COLO829 (cell line): ENCODE measurements at regions not wholly inside any gene's neighbourhood (a gene's known extent, or its start where the extent isn't known, plus 50 kb on each side); places are given as distances from the start of the nearest gene placed in this dataset.
"Not testable (repeated sequence)": the region's sequence is repeated elsewhere in the genome, so short reads cannot be mapped to it uniquely, and the experiment has no call there.

Experiments used
- DNase-seq: peaks from one replicate; pipeline ENCODE4 v3.0.0; 2012; ENCODE audit warnings: low spot score

- DNase-seq: peak; percentile 21
These were observed 91.3 kb upstream of the DCLK2 start for GRCh38 chr4:149986917-149987316.

DNA sequence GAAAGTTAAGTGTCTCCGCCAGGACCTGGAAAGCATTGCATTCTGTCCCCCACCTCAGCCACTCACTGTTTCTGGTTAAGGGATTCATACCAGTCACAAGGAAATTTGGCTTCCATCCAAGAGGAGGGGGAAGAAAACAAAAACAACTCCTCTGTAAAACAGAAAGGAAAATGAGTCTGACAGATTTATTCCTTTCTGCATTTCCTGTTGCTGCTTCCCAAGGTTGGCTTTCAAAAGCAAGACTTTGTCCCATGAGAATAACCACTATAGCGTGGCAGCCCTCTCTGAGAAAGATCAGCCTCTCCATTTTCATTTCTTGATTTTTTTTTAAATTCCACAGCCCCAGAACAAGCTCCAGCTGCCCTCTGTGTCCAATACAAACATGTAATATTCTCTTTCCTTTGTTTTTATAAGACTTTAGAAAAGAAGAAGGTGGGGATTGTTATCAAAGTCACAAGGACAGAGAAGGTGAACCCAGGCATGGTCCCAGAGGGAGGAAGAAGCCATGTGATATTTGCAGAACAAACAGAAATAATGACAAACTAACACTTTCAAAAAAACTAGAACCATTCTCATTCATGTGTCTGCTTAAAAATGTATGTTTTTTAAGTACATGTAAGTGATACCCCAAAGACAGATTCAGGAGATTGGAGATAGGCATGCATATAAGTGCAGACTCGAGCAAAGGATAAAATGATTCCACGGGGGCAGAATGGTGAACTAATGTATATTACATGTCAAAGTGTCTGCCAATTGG, 90.7 kb upstream of the DCLK2 start:
- peak; percentile 48 for DNase-seq

GRCh38 chr4:149988087-149988410, 90.2 kb upstream of the DCLK2 start:
- DNase-seq: no peak

DNA sequence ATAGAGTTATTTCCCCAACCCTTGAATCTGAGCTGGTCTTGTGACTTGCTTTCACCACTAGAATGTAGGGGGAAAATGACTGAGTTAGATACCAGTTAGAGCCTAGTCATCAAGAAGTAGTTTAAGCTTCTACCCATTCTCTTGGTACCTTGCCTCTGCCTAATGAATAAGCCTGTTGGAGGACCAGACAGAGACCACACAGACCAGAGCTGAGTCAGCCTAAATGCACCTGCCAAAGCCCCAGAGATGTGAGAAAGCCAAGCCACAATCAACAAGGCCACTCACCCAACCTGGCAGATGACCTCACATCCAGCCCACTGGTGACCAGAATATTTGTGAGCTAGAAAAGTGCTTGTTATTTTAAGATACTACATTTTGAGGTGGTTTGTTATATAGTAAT, 85.2 kb upstream of the DCLK2 start:
- DNase-seq: no peak

GRCh38 chr4:149995134-149995756, 83.0 kb upstream of the DCLK2 start:
- DNase-seq: no peak

DNA sequence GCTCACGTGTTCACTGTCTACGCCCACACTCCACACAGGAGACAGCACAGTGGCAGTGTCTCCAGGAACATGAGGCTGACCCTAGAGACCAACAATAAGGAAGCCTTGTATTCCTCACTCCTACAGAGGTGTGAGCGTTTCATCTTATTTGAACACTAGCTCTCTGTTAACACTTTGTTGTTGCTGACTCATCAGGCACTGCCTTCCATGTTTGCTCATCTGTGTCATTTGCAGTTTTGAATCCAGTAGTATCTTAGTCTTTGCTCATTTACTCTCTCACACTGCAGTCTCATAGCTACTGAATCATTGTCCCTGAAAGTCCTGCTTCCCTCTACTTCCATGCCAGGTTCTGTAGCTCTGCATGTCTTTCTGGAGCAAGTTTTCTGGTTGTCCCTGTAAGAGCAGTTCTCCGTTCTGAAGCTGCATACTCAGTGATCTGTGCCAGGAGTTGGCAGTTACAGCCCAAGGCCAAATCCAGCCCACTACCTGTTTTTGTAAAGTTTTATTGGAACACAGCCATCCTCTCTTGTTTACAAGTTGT, 80.3 kb upstream of the DCLK2 start:
- peak; percentile 100 for DNase-seq

DNA sequence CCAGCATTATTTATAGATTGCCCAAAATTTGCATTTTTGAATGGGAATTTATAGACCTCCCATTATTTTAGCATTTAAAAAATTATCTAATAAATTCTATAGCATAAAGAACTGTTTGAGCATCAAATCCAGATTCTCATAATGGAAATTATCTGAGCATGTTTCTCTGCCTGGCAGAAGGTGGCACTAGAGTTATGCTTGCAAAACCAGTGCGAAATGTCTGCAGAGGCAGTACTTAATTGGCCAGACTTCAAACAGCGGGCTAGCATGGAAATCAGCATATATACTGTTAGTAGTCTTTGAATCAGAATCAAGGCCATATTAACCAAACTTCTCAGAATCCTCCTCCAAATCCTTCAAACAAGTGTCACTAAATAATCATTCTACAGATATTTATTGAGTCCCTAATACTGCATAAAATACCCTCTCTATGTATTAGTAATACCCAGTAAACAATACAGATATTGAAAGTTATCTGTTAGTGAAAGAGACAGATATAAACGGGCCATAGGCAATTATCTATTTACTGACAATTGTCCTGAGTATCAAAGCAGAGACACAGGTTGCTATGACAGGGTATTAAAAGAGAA, 78.7 kb upstream of the DCLK2 start:
- peak; percentile 89 for DNase-seq

DNA sequence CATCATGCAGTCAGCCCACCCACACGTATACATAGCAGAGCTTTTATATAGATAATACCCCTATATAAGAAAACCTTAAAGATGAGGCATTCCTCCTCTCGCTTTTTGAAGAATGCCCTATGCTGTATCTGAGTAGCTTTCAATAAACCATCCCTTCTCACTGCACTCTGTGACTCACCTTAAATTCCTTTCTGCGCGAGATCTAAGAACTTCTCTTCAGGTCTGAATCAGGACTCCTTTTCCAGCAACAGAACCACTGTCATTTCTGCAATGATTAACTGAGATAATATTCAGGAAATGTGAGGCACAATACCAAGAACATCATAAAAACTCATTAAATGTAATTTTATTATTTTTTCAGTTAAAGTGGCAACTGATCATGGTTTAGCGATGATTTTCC, 76.4 kb upstream of the DCLK2 start:
- no peak for DNase-seq

- DNase-seq: no peak
These were observed 75.7 kb upstream of the DCLK2 start for GRCh38 chr4:150002561-150002960.

DNA sequence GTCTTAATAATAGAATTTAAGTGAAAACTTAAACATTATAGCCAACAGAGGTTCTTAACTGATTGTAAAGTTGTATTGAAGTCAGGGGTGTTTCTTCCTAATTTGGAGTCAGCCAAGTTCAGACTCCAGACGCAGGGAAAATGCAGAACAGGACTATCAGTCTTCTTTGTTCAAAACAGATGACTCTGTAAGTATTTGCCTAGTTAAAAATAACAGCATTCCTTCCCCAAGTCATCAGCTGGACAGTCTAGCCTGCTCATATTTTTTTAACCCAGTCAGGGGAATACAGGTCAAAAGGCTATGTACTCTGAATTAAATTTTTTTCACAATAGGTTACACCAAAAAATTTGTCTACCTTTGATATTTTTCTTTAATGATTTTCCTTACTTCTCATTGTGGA, 73.8 kb upstream of the DCLK2 start:
- DNase-seq: peak; percentile 46

DNA sequence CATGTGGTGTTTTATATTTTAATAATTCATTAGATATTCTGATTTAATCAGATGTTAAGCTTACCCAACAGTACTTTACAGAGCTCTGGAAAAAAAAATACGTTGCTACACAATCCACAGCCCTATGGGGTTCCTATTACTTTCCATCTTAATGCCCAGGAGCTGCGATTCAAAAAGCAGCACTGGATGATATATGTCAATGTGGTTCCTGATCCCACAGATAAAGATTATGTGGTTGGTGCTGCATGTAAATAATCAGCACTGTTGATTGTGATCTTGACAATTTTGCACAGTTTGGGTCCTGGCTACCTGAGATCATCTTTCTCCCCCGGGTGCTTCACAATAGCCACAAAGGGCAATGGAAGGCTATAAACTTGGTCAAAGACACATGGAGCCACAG, 72.7 kb upstream of the DCLK2 start:
- no peak for DNase-seq

DNA sequence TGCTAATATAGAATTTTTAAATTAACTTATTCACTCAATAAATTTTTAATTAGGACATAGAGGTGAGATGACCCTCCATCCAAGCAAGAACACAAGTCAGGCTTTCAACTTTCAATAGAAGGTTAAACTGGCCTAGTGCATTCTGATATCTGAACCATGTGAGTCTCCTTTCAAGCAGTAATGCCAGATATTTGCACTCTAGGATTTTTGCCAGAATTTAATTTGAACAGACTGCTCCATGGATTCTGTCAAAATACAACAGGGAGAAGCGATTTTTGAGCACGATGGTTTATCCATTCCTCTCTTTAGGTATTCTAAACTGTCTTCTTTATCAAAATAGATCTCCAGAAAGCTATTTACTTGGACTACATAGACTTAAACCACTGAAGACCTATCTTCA, 72.0 kb upstream of the DCLK2 start:
- no peak for DNase-seq

- no peak for DNase-seq
These were observed 70.7 kb upstream of the DCLK2 start for GRCh38 chr4:150007512-150007911.

DNA sequence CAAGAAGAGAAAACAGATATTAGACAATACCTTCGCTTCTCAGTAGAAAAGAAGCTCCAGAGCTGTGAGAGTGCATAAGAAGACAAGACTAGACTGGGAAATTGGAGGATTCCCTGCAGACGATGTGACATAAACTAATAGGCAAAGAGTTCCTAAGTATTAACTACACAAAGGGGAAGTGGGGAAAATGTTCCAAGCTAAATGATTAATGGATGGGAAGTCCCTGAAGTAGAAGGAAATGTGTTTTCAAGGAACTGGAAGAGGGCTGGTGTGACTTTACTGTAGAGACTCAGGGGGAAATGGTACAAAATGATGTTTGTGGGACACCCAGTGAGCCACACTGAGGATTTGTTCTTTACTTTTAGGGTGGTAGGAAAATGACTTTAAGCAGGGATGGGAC, 69.7 kb upstream of the DCLK2 start:
- no peak for DNase-seq

DNA sequence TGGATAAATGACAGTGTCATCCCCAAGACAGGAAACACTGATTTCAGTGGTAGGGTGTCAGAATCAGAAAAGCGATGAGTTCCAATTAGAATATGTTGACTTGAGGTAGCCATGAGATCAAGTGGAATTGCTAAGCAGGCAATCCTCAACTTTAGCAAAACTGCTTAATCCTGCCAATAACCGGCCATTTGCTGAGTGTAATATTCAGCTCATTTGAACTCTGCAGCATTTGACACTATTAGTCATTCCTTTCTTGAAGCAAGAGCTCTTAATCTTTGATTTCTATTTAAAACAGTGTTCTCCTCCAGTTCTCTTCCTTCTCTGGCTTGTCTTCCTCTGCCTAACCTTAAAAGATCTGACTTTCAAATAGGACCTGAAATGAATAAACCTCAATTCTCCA, 68.7 kb upstream of the DCLK2 start:
- DNase-seq: no peak

DNA sequence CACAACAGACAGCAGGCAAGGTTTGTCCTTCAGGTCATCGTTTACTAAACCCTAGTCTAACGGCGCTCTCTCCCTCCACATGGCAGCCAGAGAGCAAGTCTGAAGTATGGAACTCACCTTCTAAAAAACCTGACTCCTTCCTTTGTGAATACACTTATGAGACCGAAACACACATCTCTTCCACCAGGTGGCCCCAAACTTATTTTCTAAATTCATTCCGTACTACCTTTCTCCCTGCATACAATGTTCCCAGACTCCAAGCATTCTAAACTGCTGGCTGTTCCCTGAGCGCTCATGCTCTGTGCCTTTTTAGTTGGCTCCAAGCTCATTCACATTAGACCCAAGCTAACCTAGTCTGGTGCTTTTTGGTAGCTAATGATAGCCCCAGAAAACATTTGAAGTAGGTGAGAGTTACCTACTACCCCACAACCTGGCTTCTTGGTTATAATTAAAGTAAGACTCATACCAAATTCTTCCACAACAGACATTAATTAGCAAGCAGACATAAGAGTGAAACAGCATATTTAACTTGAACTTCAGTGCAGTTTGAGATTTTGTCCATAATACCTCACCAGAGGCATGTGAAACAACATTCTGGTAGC, 67.6 kb upstream of the DCLK2 start:
- peak; percentile 71 for DNase-seq

DNA sequence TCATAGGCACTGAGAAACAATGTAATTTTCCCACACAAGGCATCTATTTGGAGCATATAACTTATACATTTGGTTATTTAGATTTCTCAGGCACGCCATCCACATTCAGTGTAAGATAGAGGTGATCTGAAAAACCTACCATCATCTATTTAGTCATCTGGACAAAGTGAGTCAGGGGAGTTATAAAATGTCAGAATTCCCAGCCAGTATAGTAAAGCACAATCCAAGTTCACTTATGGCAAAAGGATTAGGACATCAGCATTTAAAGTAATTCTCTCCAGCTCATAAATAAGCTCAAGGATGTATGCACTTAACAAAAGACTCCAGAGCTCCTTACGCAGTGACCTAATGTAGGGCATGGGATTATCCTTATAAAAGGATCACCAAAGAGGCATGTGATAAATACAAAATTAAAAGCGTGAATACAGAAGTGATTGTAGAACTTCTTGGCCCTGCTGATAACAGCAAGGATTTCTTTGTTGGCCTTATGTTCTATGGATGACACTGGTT, 65.3 kb upstream of the DCLK2 start:
- no peak for DNase-seq

DNA sequence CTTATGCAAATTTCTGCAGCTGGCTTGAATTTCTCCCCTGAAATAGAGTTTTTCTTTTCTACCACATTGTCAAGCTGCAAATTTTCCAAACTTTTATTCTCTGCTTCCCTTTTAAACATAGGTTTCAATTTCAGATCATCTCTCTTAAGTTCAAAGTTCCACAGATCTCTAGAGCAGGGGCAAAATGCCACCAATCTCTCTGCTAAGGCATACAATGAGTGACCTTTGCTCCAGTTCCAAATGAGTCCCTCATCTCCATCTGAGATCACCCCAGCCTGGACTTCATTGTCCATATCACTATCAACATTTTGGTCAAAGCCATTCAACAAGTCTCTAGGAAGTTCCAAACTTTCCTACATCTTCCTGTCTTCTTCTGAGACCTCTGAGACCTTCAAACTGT, 62.3 kb upstream of the DCLK2 start:
- DNase-seq: not testable (repeated sequence)

DNA sequence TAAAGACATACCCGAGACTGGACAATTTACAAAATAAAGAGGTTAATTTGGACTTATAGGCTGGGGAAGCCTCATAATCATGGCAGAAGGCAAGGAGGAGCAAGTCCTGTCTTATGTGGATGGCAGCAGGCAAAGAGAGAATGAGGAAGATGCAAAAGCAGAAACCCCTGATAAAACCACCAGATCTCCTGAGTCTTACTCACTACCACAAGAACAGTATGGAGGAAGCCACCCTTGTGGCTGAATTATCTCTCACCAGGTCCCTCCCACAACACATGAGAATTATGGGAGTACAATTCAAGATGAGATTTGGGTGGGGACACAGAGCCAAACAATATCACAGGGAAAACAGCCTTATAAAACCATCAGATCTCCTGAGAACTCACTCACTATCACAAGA, 61.6 kb upstream of the DCLK2 start:
- DNase-seq: not testable (repeated sequence)

DNA sequence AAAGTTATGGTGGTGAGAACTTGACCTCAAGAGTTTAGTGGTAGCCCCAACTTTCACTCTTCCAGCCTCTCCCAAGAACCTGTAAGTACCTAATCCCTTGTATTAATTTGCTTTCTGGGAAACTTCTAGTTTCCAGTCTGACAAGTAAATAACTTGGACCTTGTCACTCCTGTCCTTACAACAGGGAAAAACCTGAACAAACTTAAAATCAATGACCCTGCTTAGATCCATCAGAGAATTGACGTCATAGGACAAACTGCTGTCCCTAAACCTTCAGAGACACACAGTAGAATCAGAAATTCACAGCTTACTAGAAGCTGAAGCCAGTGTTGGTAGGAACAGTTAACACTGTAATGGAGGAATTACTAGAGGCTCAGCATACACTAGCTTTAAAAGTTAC, 60.0 kb upstream of the DCLK2 start:
- DNase-seq: no peak

GRCh38 chr4:150021483-150021882, 56.8 kb upstream of the DCLK2 start:
- no peak for DNase-seq

- DNase-seq: no peak
These were observed 54.8 kb upstream of the DCLK2 start for GRCh38 chr4:150023489-150023888.

DNA sequence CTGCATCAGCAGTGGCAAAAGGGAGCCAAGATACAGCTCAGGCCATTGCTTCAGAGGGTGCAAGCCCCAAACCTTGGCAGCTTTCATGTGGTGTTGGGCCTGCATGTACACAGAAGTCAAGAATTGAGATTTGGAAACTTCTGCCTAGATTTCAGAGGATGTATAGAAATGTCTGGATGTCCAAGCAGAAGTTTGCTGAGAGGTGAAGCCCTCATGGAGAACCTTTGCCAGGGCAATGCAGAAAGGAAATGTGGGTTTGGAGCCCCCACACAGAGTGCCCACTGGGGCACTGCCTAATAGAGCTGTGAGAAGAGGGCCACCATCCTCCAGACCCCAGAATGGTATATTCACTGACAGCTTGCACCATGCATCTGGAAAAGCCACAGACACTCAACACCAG, 51.3 kb upstream of the DCLK2 start:
- not testable (repeated sequence) for DNase-seq
